ENCODE measurements at regions not wholly inside any gene's neighbourhood (a gene's known extent, or its start where the extent isn't known, plus 50 kb on each side); places are given as distances from the start of the nearest gene placed in this dataset.

DNA sequence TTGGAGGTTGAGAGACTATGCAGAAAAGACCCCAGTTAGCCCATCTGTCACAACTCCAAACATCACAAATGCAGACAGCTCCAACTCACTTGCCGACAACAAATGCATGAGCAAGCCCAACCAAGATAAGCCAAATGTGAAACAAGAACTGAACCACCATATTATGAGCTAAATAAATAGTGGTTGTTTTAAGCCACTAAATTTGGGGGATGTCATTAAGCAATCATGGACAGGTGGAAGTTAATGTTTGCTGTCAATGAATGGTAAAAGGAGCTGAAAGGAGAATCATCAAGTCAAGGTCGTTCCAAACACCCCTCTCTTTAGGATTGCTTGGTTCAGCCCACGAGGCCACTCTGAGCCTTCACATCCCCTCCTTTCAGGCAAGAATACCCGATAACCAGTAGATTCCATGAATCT lies 71.2 kb upstream of the PLCB4 start:
- TF ChIP-seq, protein P1, sequence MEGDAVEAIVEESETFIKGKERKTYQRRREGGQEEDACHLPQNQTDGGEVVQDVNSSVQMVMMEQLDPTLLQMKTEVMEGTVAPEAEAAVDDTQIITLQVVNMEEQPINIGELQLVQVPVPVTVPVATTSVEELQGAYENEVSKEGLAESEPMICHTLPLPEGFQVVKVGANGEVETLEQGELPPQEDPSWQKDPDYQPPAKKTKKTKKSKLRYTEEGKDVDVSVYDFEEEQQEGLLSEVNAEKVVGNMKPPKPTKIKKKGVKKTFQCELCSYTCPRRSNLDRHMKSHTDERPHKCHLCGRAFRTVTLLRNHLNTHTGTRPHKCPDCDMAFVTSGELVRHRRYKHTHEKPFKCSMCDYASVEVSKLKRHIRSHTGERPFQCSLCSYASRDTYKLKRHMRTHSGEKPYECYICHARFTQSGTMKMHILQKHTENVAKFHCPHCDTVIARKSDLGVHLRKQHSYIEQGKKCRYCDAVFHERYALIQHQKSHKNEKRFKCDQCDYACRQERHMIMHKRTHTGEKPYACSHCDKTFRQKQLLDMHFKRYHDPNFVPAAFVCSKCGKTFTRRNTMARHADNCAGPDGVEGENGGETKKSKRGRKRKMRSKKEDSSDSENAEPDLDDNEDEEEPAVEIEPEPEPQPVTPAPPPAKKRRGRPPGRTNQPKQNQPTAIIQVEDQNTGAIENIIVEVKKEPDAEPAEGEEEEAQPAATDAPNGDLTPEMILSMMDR (IDR thresholded peaks at IDR 0.05) = no peak
- TF ChIP-seq, protein P2, sequence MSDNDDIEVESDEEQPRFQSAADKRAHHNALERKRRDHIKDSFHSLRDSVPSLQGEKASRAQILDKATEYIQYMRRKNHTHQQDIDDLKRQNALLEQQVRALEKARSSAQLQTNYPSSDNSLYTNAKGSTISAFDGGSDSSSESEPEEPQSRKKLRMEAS (CRISPR knock-in tag; IDR thresholded peaks at IDR 0.05) = no peak
- TF ChIP-seq ZNF263 (CRISPR knock-in tag; IDR thresholded peaks at IDR 0.05; ENCODE audit: low read depth) = no peak
- no peak for TF ChIP-seq CREM (CRISPR knock-in tag; IDR thresholded peaks at IDR 0.05)
- no peak for TF ChIP-seq ELF4 (CRISPR knock-in tag; IDR thresholded peaks at IDR 0.05; ENCODE audit: low read depth)
- no peak for TF ChIP-seq NR2C2 (CRISPR knock-in tag; IDR thresholded peaks at IDR 0.05)
- TF ChIP-seq, protein P3, sequence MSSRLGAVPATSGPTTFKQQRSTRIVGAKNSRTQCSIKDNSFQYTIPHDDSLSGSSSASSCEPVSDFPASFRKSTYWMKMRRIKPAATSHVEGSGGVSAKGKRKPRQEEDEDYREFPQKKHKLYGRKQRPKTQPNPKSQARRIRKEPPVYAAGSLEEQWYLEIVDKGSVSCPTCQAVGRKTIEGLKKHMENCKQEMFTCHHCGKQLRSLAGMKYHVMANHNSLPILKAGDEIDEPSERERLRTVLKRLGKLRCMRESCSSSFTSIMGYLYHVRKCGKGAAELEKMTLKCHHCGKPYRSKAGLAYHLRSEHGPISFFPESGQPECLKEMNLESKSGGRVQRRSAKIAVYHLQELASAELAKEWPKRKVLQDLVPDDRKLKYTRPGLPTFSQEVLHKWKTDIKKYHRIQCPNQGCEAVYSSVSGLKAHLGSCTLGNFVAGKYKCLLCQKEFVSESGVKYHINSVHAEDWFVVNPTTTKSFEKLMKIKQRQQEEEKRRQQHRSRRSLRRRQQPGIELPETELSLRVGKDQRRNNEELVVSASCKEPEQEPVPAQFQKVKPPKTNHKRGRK (CRISPR knock-in tag; IDR thresholded peaks at IDR 0.05; ENCODE audit: borderline replicate concordance) = no peak
- no peak for TF ChIP-seq NFYB (CRISPR knock-in tag; conservative IDR thresholded peaks at IDR 0.05; ENCODE audit: low read depth)
- TF ChIP-seq, protein P4, sequence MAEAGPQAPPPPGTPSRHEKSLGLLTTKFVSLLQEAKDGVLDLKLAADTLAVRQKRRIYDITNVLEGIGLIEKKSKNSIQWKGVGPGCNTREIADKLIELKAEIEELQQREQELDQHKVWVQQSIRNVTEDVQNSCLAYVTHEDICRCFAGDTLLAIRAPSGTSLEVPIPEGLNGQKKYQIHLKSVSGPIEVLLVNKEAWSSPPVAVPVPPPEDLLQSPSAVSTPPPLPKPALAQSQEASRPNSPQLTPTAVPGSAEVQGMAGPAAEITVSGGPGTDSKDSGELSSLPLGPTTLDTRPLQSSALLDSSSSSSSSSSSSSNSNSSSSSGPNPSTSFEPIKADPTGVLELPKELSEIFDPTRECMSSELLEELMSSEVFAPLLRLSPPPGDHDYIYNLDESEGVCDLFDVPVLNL (CRISPR knock-in tag; IDR thresholded peaks at IDR 0.05; ENCODE audit: borderline replicate concordance, low read depth) = no peak
- TF ChIP-seq, protein P5, sequence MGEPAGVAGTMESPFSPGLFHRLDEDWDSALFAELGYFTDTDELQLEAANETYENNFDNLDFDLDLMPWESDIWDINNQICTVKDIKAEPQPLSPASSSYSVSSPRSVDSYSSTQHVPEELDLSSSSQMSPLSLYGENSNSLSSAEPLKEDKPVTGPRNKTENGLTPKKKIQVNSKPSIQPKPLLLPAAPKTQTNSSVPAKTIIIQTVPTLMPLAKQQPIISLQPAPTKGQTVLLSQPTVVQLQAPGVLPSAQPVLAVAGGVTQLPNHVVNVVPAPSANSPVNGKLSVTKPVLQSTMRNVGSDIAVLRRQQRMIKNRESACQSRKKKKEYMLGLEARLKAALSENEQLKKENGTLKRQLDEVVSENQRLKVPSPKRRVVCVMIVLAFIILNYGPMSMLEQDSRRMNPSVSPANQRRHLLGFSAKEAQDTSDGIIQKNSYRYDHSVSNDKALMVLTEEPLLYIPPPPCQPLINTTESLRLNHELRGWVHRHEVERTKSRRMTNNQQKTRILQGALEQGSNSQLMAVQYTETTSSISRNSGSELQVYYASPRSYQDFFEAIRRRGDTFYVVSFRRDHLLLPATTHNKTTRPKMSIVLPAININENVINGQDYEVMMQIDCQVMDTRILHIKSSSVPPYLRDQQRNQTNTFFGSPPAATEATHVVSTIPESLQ (CRISPR knock-in tag; IDR thresholded peaks at IDR 0.05) = no peak
- no peak for TF ChIP-seq FOXK1 (CRISPR knock-in tag; IDR thresholded peaks at IDR 0.05)
- TF ChIP-seq ZNF423 (CRISPR knock-in tag; IDR thresholded peaks at IDR 0.05) = no peak
- TF ChIP-seq, protein P6, sequence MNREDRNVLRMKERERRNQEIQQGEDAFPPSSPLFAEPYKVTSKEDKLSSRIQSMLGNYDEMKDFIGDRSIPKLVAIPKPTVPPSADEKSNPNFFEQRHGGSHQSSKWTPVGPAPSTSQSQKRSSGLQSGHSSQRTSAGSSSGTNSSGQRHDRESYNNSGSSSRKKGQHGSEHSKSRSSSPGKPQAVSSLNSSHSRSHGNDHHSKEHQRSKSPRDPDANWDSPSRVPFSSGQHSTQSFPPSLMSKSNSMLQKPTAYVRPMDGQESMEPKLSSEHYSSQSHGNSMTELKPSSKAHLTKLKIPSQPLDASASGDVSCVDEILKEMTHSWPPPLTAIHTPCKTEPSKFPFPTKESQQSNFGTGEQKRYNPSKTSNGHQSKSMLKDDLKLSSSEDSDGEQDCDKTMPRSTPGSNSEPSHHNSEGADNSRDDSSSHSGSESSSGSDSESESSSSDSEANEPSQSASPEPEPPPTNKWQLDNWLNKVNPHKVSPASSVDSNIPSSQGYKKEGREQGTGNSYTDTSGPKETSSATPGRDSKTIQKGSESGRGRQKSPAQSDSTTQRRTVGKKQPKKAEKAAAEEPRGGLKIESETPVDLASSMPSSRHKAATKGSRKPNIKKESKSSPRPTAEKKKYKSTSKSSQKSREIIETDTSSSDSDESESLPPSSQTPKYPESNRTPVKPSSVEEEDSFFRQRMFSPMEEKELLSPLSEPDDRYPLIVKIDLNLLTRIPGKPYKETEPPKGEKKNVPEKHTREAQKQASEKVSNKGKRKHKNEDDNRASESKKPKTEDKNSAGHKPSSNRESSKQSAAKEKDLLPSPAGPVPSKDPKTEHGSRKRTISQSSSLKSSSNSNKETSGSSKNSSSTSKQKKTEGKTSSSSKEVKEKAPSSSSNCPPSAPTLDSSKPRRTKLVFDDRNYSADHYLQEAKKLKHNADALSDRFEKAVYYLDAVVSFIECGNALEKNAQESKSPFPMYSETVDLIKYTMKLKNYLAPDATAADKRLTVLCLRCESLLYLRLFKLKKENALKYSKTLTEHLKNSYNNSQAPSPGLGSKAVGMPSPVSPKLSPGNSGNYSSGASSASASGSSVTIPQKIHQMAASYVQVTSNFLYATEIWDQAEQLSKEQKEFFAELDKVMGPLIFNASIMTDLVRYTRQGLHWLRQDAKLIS (CRISPR knock-in tag; IDR thresholded peaks at IDR 0.05; ENCODE audit: borderline replicate concordance) = no peak
- no peak for TF ChIP-seq CBFB (CRISPR knock-in tag; IDR thresholded peaks at IDR 0.05; ENCODE audit: low read depth)

Data from WTC11 (cell line).